ENCODE measurements at regions not wholly inside any gene's neighbourhood (a gene's known extent, or its start where the extent isn't known, plus 50 kb on each side); places are given as distances from the start of the nearest gene placed in this dataset.
A peak's percentile ranks its signal among the peaks of the same experiment; 100 is the strongest.

DNA sequence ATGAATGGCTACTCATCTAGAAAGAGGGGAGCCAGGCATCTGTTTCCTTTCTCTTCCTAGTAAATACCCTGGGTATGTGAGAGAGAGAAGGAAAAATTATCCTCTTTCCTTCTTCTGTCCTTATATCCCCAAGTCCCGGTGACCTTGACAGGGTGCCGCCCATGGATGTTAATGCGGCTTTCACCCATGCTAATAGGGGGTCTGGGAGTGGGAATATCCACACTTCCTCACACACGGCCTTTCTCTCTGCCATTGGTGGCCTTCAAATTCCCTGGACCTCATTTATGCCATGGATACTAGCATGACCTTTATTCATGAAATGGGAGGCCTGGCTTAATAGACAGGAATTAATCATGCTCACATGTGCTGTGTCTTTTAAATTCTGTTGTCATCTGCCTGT, 159.0 kb upstream of the NOX3 start:
- no peak for DNase-seq (ENCODE audit: low read depth)
- H3K4me3 ChIP-seq (replicated peaks; ENCODE audit: low read depth, low read length) = no peak overlapping the region
- TF ChIP-seq, protein P1, sequence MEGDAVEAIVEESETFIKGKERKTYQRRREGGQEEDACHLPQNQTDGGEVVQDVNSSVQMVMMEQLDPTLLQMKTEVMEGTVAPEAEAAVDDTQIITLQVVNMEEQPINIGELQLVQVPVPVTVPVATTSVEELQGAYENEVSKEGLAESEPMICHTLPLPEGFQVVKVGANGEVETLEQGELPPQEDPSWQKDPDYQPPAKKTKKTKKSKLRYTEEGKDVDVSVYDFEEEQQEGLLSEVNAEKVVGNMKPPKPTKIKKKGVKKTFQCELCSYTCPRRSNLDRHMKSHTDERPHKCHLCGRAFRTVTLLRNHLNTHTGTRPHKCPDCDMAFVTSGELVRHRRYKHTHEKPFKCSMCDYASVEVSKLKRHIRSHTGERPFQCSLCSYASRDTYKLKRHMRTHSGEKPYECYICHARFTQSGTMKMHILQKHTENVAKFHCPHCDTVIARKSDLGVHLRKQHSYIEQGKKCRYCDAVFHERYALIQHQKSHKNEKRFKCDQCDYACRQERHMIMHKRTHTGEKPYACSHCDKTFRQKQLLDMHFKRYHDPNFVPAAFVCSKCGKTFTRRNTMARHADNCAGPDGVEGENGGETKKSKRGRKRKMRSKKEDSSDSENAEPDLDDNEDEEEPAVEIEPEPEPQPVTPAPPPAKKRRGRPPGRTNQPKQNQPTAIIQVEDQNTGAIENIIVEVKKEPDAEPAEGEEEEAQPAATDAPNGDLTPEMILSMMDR (IDR thresholded peaks at IDR 0.05; ENCODE audit: low read length, missing control alignments) = no peak

- TF ChIP-seq, protein P1 (IDR thresholded peaks at IDR 0.05; ENCODE audit: low read length, missing control alignments) = no peak
- H3K4me3 ChIP-seq (replicated peaks; ENCODE audit: low read depth, low read length) = no peak overlapping the region
- no peak for DNase-seq (ENCODE audit: low read depth)
Measured at GRCh38 chr6:155611742-155612141, 156.1 kb upstream of the NOX3 start.

DNA sequence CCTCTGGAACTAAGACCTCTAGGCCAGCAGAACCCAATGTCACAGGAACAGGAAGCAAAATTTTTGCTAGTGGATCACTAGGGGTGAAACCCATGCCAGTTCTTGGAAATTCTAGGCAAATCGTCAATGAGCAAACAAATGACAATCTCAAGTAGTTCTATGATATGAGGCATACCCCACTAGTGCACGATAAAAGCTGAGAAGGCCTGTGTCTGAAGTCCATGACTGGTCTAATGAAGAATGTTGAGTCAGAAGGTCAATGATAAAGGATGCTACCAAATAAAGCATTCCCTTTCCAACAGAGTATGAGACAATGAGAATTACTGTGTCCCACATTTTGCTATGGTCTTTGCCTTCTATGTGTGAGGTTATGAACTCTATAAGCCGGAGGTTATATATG, 149.4 kb upstream of the NOX3 start:
- DNase-seq (ENCODE audit: low read depth) = peak; percentile 13
- TF ChIP-seq, protein P1 (IDR thresholded peaks at IDR 0.05; ENCODE audit: low read length, missing control alignments) = no peak

GRCh38 chr6:155599561-155599960, 143.9 kb upstream of the NOX3 start:
- no peak overlapping the region for H3K4me3 ChIP-seq (replicated peaks; ENCODE audit: low read depth, low read length)
- TF ChIP-seq, protein P1 (IDR thresholded peaks at IDR 0.05; ENCODE audit: low read length, missing control alignments) = no peak
- DNase-seq (ENCODE audit: low read depth) = no peak

More for the DNA sequence above, 149.4 kb upstream of the NOX3 start:
- H3K4me3 ChIP-seq (replicated peaks; ENCODE audit: low read depth, low read length) = no peak overlapping the region

GRCh38 chr6:155599160-155599559, 143.5 kb upstream of the NOX3 start:
- TF ChIP-seq, protein P1 (IDR thresholded peaks at IDR 0.05; ENCODE audit: low read length, missing control alignments) = no peak
- DNase-seq (ENCODE audit: low read depth) = no peak
- H3K4me3 ChIP-seq (replicated peaks; ENCODE audit: low read depth, low read length) = no peak overlapping the region

GRCh38 chr6:155595284-155595683, 139.6 kb upstream of the NOX3 start:
- TF ChIP-seq, protein P1 (IDR thresholded peaks at IDR 0.05; ENCODE audit: low read length, missing control alignments) = no peak
- H3K4me3 ChIP-seq (replicated peaks; ENCODE audit: low read depth, low read length) = no peak overlapping the region
- DNase-seq (ENCODE audit: low read depth) = no peak

- TF ChIP-seq, protein P1 (IDR thresholded peaks at IDR 0.05; ENCODE audit: low read length, missing control alignments) = no peak
- H3K4me3 ChIP-seq (replicated peaks; ENCODE audit: low read depth, low read length) = no peak overlapping the region
- no peak for DNase-seq (ENCODE audit: low read depth)
Measured at GRCh38 chr6:155591741-155592140, 136.1 kb upstream of the NOX3 start.
